Peyer's patch (tissue), 4 donors: ENCODE measurements at regions not wholly inside any gene's neighbourhood (a gene's known extent, or its start where the extent isn't known, plus 50 kb on each side); places are given as distances from the start of the nearest gene placed in this dataset.

ENCODE experiments used
- DNase-seq, 3 donors: peaks; one replicate each; pipeline ENCODE4 v3.0.0-alpha.2; 2017 to 2019
- H3K27ac ChIP-seq, 4 donors: fragments of 200-600 bp; sonication (generic); one replicate each; pipeline ENCODE4 v1.5.1; 2016 to 2019
- H3K27me3 ChIP-seq, 2 donors: fragments of 200-600 bp; sonication (generic); one replicate each; pipeline ENCODE4 v1.5.1; 2019
- H3K36me3 ChIP-seq, 3 donors: fragments of 200-600 bp; sonication (generic); one replicate each; pipeline ENCODE4 v1.5.1; 2016 to 2019
- H3K4me1 ChIP-seq, 4 donors: fragments of 200-600 bp; sonication (generic); one replicate each; pipeline ENCODE4 v1.5.1; 2016 to 2019
- H3K4me3 ChIP-seq, 4 donors: fragments of 200-600 bp; sonication (generic); 1 replicate in 3 of 4; 2 replicates in 1 of 4; pipeline ENCODE4 v1.5.1; 2016 to 2019; ENCODE audit warnings: mild to moderate bottlenecking in 1 of 4
- H3K9me3 ChIP-seq, 4 donors: fragments of 200-600 bp; sonication (generic); one replicate each; pipeline ENCODE4 v1.5.1; 2016 to 2019; ENCODE audit warnings: mild to moderate bottlenecking in 1 of 4
- CTCF ChIP-seq, 6 experiments: fragments of 450-650 bp in 4 of 6; fragments of 200-600 bp in 2 of 6; sonication (generic) in 1 of 6; IDR thresholded peaks; one replicate each; pipeline ENCODE4 v1.5.1; 2017 to 2019; ENCODE audit warnings: antibody characterized with exemption in 6 of 6, mild to moderate bottlenecking in 3 of 6, moderate library complexity in 1 of 6
- POLR2A ChIP-seq, 2 donors: fragments of 450-650 bp; IDR thresholded peaks; one replicate each; pipeline ENCODE4 v1.5.1; 2017; ENCODE audit warnings: antibody characterized with exemption in 2 of 2, mild to moderate bottlenecking in 2 of 2, moderate library complexity in 2 of 2

- H3K4me3 ChIP-seq = no peak overlapping the region
- H3K27me3 ChIP-seq = no peaks in the 10 kb centered on the region
- no peaks in the 10 kb centered on the region for H3K4me1 ChIP-seq
- DNase-seq = no peak
- H3K9me3 ChIP-seq = no peaks in the 10 kb centered on the region
- no peak overlapping the region for H3K27ac ChIP-seq
- TF ChIP-seq POLR2A (IDR thresholded peaks at IDR 0.05) (no peak), CTCF (IDR thresholded peaks at IDR 0.05) (no peak)
- H3K36me3 ChIP-seq = no peaks in the 10 kb centered on the region
Measured at GRCh38 chr19:31730270-31730669, 381.0 kb upstream of the TSHZ3 start.

GRCh38 chr19:31733591-31733990 is 384.4 kb upstream of the TSHZ3 start:
- TF ChIP-seq CTCF (IDR thresholded peaks at IDR 0.05) (no peak), POLR2A (IDR thresholded peaks at IDR 0.05) (no peak)

GRCh38 chr19:31742249-31742648 is 393.0 kb upstream of the TSHZ3 start:
- Histone ChIP-seq H3K4me3 (no peak overlapping the region), H3K27ac (no peak overlapping the region), H3K36me3 (no peaks in the 10 kb centered on the region), H3K4me1 (no peaks in the 10 kb centered on the region), H3K27me3 (no peaks in the 10 kb centered on the region), H3K9me3 (no peaks in the 10 kb centered on the region)
- DNase-seq = no peak
- TF ChIP-seq POLR2A (IDR thresholded peaks at IDR 0.05) (no peak), CTCF (IDR thresholded peaks at IDR 0.05) (no peak)

More at GRCh38 chr19:31733591-31733990, 384.4 kb upstream of the TSHZ3 start:
- Histone ChIP-seq H3K9me3 (no peaks in the 10 kb centered on the region), H3K4me3 (no peak overlapping the region), H3K27me3 (no peaks in the 10 kb centered on the region), H3K4me1 (no peaks in the 10 kb centered on the region), H3K27ac (no peak overlapping the region), H3K36me3 (no peaks in the 10 kb centered on the region)
- DNase-seq = no peak

- Histone ChIP-seq H3K4me1 (no peaks in the 10 kb centered on the region), H3K36me3 (no peaks in the 10 kb centered on the region), H3K4me3 (no peak overlapping the region), H3K9me3 (no peaks in the 10 kb centered on the region), H3K27ac (no peak overlapping the region), H3K27me3 (no peaks in the 10 kb centered on the region)
- TF ChIP-seq CTCF (IDR thresholded peaks at IDR 0.05) (no peak), POLR2A (IDR thresholded peaks at IDR 0.05) (no peak)
- DNase-seq = no peak
Measured at GRCh38 chr19:31745731-31746130, 396.5 kb upstream of the TSHZ3 start.

GRCh38 chr19:31749231-31749630 is 400.0 kb upstream of the TSHZ3 start:
- Histone ChIP-seq H3K4me3 (no peak overlapping the region), H3K4me1 (no peaks in the 10 kb centered on the region), H3K27ac (no peak overlapping the region), H3K9me3 (no peaks in the 10 kb centered on the region), H3K27me3 (no peaks in the 10 kb centered on the region), H3K36me3 (no peaks in the 10 kb centered on the region)
- no peak for DNase-seq
- no peak for TF ChIP-seq POLR2A (IDR thresholded peaks at IDR 0.05)
- TF ChIP-seq CTCF (IDR thresholded peaks at IDR 0.05) = no peak

GRCh38 chr19:31759359-31759758 is 410.1 kb upstream of the TSHZ3 start:
- Histone ChIP-seq H3K9me3 (no peaks in the 10 kb centered on the region), H3K36me3 (no peaks in the 10 kb centered on the region), H3K27ac (no peak overlapping the region), H3K27me3 (no peaks in the 10 kb centered on the region), H3K4me3 (no peak overlapping the region), H3K4me1 (no peaks in the 10 kb centered on the region)
- no peak for DNase-seq
- TF ChIP-seq CTCF (IDR thresholded peaks at IDR 0.05) (no peak), POLR2A (IDR thresholded peaks at IDR 0.05) (no peak)
